GM10266 (cell line): ENCODE measurements at regions not wholly inside any gene's neighbourhood (a gene's known extent, or its start where the extent isn't known, plus 50 kb on each side); places are given as distances from the start of the nearest gene placed in this dataset.

ENCODE experiments used
- DNase-seq: peaks from one replicate; pipeline ENCODE4 v3.0.0; 2012; ENCODE audit errors: extremely low spot score
- TF ChIP-seq, protein P1 (sequence below): IDR thresholded peaks from 2 replicates; pipeline ENCODE4 v1.5.1; 2012; ENCODE audit warnings: mild to moderate bottlenecking, low read depth; ENCODE audit not compliant: control insufficient read depth, insufficient read depth; ENCODE audit errors: missing control alignments

DNA sequence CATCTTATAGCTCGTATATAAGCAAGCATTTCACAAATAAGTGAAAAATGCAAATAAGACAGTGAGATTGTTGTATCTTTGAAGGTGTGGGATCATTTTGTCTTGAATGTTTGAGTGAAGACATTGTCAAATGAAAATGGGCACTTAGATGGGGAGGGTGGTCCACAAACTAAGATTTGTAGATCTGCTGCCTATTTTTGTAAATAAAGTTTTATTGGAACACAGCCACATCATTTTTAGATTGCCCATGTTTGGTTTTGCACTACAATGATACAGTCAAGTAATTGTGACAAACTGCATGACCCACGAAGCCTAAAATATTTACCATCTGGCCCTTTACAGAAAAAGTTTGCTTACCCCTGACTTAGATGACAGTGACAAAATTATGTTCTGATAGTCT, 156.7 kb downstream of the PAH start:
- TF ChIP-seq, protein P1, sequence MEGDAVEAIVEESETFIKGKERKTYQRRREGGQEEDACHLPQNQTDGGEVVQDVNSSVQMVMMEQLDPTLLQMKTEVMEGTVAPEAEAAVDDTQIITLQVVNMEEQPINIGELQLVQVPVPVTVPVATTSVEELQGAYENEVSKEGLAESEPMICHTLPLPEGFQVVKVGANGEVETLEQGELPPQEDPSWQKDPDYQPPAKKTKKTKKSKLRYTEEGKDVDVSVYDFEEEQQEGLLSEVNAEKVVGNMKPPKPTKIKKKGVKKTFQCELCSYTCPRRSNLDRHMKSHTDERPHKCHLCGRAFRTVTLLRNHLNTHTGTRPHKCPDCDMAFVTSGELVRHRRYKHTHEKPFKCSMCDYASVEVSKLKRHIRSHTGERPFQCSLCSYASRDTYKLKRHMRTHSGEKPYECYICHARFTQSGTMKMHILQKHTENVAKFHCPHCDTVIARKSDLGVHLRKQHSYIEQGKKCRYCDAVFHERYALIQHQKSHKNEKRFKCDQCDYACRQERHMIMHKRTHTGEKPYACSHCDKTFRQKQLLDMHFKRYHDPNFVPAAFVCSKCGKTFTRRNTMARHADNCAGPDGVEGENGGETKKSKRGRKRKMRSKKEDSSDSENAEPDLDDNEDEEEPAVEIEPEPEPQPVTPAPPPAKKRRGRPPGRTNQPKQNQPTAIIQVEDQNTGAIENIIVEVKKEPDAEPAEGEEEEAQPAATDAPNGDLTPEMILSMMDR: no peak
- DNase-seq: no peak

DNA sequence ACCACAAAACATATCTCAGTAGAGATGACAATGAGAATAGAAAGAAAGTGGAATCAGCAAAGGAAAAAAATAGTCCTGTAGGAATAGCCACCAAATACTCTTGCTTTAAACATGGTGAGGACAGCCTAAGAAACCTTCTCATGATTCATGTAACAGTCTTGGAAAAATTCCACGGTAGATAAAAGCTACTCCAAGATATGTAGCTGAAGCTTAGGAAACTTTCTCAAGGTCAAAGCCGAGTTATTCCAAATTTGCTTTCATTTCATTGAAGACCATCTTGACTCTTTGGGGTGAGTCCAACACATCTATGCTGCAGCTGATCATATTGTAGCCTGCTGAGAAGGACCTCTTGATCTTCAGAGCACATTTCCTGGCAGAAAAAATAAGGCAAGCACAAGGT, 157.6 kb downstream of the PAH start:
- no peak for DNase-seq
- TF ChIP-seq, protein P1: no peak

DNA sequence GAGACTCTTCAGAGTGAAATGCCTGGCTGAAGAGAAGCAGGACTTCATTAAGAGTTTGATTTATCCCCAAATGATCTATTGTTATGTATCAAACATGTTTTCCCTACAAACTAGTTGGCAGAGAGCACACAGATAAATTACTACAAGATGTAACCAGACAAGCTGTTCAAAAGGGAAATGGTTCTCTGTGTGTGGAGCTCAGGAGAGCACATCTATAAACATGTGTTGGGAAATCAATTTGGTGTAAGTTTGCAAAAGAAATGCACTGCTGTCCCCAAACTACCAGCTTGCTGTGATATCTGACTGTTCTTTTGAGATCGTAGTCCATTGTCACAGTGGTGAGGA, 159.2 kb downstream of the PAH start:
- TF ChIP-seq, protein P1: no peak
- DNase-seq: no peak

DNA sequence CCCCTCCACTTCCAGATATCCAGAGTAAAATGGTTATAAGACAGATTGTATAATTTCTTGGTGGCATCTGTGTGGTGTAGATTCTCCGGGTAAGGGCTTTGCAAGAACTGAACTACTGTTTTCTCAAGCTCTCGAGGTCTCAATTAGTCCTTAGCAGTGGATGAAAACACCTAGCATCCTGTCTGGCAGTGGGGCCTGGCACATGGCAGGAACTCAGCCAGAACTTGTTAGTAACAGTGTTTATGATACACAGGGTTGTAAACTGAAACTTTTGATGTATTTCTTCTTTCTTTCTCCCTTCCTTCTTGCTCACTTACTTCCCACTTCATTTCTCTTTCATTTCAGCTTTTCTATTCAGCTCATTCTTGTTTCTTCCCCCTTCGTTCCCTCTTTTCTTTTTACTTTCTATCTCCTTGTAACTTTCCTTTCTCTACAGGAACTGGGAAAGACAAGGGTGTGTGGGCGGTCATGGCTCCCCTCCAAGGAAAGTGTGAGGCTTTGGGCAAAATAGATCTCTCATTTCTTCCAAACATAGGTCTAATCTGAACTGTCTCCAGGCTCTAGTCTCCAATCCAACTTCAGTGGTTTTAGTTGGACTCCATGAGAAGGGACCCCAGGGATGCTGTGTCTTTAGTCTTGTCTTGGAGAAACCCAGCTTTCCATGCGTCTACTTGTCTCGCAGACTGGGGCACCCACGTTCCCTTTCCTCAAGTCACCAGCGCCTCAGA, 159.7 kb downstream of the PAH start:
- no peak for DNase-seq
- TF ChIP-seq, protein P1: no peak

DNA sequence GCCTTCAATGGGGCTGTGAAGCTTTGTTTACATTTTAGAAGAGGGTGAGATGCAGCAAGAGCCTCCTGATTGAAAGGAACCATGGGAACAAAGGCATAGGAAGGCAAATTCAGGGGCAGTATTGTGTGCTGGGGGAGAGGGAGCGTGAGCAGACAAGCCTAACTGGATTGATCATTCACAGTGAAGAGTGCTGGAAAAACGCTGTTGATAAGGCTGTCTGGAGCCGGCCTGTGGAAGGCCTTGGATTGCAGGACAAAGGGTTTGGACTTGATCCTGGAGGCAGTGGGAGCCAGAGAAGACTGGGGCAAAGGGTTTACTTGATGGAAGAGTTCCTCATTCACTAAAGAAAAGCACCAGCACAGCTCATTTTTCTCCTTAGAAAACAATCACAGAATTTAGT, 160.5 kb downstream of the PAH start:
- no peak for DNase-seq
- TF ChIP-seq, protein P1: no peak

DNA sequence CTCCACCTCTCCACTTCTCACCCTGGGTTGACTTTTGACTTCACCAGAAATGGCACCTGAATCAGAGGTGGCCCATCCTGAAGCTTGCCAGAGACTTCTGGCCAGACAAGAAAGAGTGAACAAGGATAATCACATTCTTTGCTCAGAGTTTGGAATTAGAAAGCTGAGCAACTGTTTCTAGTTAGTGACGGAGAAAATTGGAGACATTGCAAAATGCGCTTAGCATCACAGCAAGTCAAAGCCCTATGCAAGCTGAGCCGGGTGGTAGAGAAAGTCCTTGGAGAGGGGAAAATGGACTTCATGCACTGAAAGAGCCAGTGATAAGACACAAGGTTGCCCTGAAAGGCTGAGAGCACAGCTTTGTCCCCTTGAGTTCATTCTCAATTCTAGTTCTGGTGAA, 161.8 kb downstream of the PAH start:
- TF ChIP-seq, protein P1: no peak

DNA sequence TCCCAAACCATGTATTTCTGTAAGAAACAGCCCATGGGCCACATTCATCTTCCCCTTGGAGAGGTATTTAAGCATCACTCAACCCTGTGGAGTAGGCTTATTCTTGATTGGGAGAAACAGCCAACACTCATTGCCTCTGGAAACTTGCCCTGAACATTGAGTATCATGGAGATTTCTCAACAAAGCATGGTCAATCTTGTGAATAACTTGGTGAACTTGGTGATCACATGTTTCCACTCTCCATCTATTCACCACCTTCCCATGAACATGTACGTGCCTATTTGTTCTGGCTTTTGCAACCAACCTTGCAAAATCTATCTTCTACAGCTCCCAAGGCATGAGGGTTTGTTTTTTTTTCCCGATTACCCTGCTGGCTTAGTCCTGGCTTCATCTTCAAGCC, 163.2 kb downstream of the PAH start:
- TF ChIP-seq, protein P1: no peak
- no peak for DNase-seq

More for the DNA sequence above, 161.8 kb downstream of the PAH start:
- no peak for DNase-seq
